CD8-positive, alpha-beta memory T cell (primary cell): ENCODE measurements at regions not wholly inside any gene's neighbourhood (a gene's known extent, or its start where the extent isn't known, plus 50 kb on each side); places are given as distances from the start of the nearest gene placed in this dataset.

Experiments
- CTCF ChIA-PET: fragments of 350-600 bp; sonication (Branson Sonifier 250); formaldehyde crosslinking; loops from one replicate; lab custom pipeline; 2021; ENCODE audit warnings: antibody characterized with exemption; lab: Charles Lee
- POLR2A ChIA-PET: fragments of 350-600 bp; sonication (Branson Sonifier 250); formaldehyde crosslinking; loops from one replicate; lab custom pipeline; 2021; ENCODE audit warnings: antibody characterized with exemption; lab: Charles Lee
- DNase-seq, 5 donors: peaks; one replicate each; pipeline versions ENCODE4 v3.0.0 to v3.0.0-alpha.2; 2020 to 2022; ENCODE audit warnings: mixed read lengths in 1 of 5
- H3K27ac ChIP-seq: one replicate; pipeline ENCODE4 v1.7.0; 2013; ENCODE audit warnings: low read depth, mild to moderate bottlenecking, low read length, moderate library complexity
- H3K27me3 ChIP-seq: 2 replicates; pipeline ENCODE4 v1.7.0; 2013; ENCODE audit warnings: low read length, mild to moderate bottlenecking; ENCODE audit not compliant: insufficient read depth, poor library complexity, severe bottlenecking
- H3K36me3 ChIP-seq: 2 replicates; pipeline ENCODE4 v1.7.0; 2013; ENCODE audit warnings: mild to moderate bottlenecking, low read length, moderate library complexity; ENCODE audit not compliant: insufficient read depth
- H3K4me1 ChIP-seq: 2 replicates; pipeline ENCODE4 v1.7.0; 2013; ENCODE audit warnings: mild to moderate bottlenecking, low read length, moderate library complexity; ENCODE audit not compliant: insufficient read depth
- H3K4me3 ChIP-seq: 2 replicates; pipeline ENCODE4 v1.7.0; 2013; ENCODE audit warnings: mild to moderate bottlenecking, low read length
- H3K9me3 ChIP-seq: 2 replicates; pipeline ENCODE4 v1.7.0; 2013; ENCODE audit warnings: mild to moderate bottlenecking, low read length
- H3K27ac Mint-ChIP-seq, 8 donors: one replicate each; pipeline ENCODE4 v1.8.0; 2020 to 2021; ENCODE audit warnings: mixed read lengths in 8 of 8, mild to moderate bottlenecking in 6 of 8, inconsistent platforms in 3 of 8, moderate library complexity in 3 of 8
- H3K27me3 Mint-ChIP-seq, 2 donors: one replicate each; pipeline ENCODE4 v1.8.0; 2020 to 2021; ENCODE audit warnings: mixed read lengths in 2 of 2, mild to moderate bottlenecking in 1 of 2, moderate library complexity in 1 of 2
- H3K36me3 Mint-ChIP-seq, 3 donors: one replicate each; pipeline ENCODE4 v1.8.0; 2020 to 2021; ENCODE audit warnings: mixed read lengths in 3 of 3, inconsistent platforms in 1 of 3, mild to moderate bottlenecking in 1 of 3
- H3K4me1 Mint-ChIP-seq, 3 donors: one replicate each; pipeline ENCODE4 v1.8.0; 2020 to 2021; ENCODE audit warnings: mixed read lengths in 3 of 3, inconsistent platforms in 1 of 3, mild to moderate bottlenecking in 1 of 3
- H3K4me3 Mint-ChIP-seq, 7 donors: one replicate each; pipeline ENCODE4 v1.8.0; 2020 to 2021; ENCODE audit warnings: mixed read lengths in 7 of 7, mild to moderate bottlenecking in 6 of 7, moderate library complexity in 4 of 7, inconsistent platforms in 2 of 7
- H3K9me3 Mint-ChIP-seq, 5 donors: one replicate each; pipeline ENCODE4 v1.8.0; 2020 to 2022; ENCODE audit warnings: mixed read lengths in 5 of 5, mild to moderate bottlenecking in 3 of 5, moderate library complexity in 2 of 5, inconsistent platforms in 1 of 5

DNA sequence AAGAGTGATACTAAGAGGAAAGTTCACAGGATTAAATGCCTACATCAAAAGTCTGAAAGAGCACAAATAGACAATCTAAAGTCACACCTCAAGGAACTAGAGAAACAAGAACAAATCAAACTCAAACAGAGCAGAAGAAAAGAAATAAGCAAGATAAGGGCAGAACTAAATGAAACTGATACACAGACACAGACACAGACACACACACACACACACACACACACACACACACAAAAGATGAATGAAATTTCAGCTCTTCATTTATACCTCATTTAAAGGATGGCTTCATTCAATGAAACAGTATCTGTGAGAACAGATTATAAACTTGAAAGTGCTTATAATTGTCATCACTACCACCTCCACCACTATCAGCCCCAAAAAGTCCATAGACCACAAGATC lies 428.9 kb downstream of the MBD2 start:
- Mint-ChIP-seq H3K9me3 (peaks cover 4 to 10% (median 5%) of the 10 kb centered on the region in 5 donors), H3K36me3 (no peaks in the 10 kb centered on the region), H3K27ac (no peak overlapping the region), H3K4me3 (no peak overlapping the region), H3K4me1 (no peaks in the 10 kb centered on the region), H3K27me3 (peaks cover 0 to 4% of the 10 kb centered on the region in 2 donors)
- Histone ChIP-seq H3K36me3 (no peaks in the 10 kb centered on the region), H3K4me1 (no peaks in the 10 kb centered on the region), H3K4me3 (no peak overlapping the region), H3K27me3 (no peaks in the 10 kb centered on the region), H3K27ac (no peak overlapping the region), H3K9me3 (no peaks in the 10 kb centered on the region)
- DNase-seq = no peak
- POLR2A ChIA-PET = no interaction called here
- CTCF ChIA-PET = no interaction called here

GRCh38 chr18:53795061-53795460 lies 429.4 kb downstream of the MBD2 start:
- Mint-ChIP-seq H3K9me3 (peaks cover 4 to 10% (median 5%) of the 10 kb centered on the region in 5 donors), H3K27ac (no peak overlapping the region), H3K4me3 (no peak overlapping the region), H3K36me3 (no peaks in the 10 kb centered on the region), H3K4me1 (no peaks in the 10 kb centered on the region), H3K27me3 (peaks cover 0 to 4% of the 10 kb centered on the region in 2 donors)
- ChIA-PET POLR2A (no interaction called here), CTCF (no interaction called here)
- DNase-seq = no peak
- no peaks in the 10 kb centered on the region for H3K9me3 ChIP-seq
- no peak overlapping the region for H3K27ac ChIP-seq
- H3K4me3 ChIP-seq = no peak overlapping the region
- no peaks in the 10 kb centered on the region for H3K4me1 ChIP-seq
- no peaks in the 10 kb centered on the region for H3K36me3 ChIP-seq
- H3K27me3 ChIP-seq = no peaks in the 10 kb centered on the region

- Histone ChIP-seq H3K27ac (no peak overlapping the region), H3K36me3 (no peaks in the 10 kb centered on the region), H3K9me3 (no peaks in the 10 kb centered on the region), H3K4me3 (no peak overlapping the region), H3K4me1 (no peaks in the 10 kb centered on the region), H3K27me3 (no peaks in the 10 kb centered on the region)
- Mint-ChIP-seq H3K4me1 (no peaks in the 10 kb centered on the region), H3K4me3 (no peak overlapping the region), H3K27ac (no peak overlapping the region), H3K9me3 (peaks cover 3 to 10% (median 5%) of the 10 kb centered on the region in 5 donors), H3K36me3 (no peaks in the 10 kb centered on the region), H3K27me3 (peaks cover 0 to 4% of the 10 kb centered on the region in 2 donors)
- ChIA-PET POLR2A (no interaction called here), CTCF (no interaction called here)
- DNase-seq = no peak
Observed at GRCh38 chr18:53792762-53793161, 431.7 kb downstream of the MBD2 start.

- Histone ChIP-seq H3K36me3 (no peaks in the 10 kb centered on the region), H3K27me3 (no peaks in the 10 kb centered on the region), H3K27ac (no peak overlapping the region), H3K4me1 (no peaks in the 10 kb centered on the region), H3K4me3 (no peak overlapping the region), H3K9me3 (no peaks in the 10 kb centered on the region)
- Mint-ChIP-seq H3K27me3 (peaks cover 0 to 4% of the 10 kb centered on the region in 2 donors), H3K27ac (no peak overlapping the region), H3K36me3 (no peaks in the 10 kb centered on the region), H3K4me1 (no peaks in the 10 kb centered on the region), H3K9me3 (peaks cover 4 to 9% (median 5%) of the 10 kb centered on the region in 5 donors), H3K4me3 (no peak overlapping the region)
- ChIA-PET CTCF (no interaction called here), POLR2A (no interaction called here)
- DNase-seq = no peak
Observed at GRCh38 chr18:53790786-53791185, 433.7 kb downstream of the MBD2 start.

- Mint-ChIP-seq H3K9me3 (peaks cover 4 to 9% (median 5%) of the 10 kb centered on the region in 5 donors), H3K27ac (no peak overlapping the region), H3K36me3 (no peaks in the 10 kb centered on the region), H3K27me3 (peaks cover 0 to 4% of the 10 kb centered on the region in 2 donors), H3K4me1 (no peaks in the 10 kb centered on the region), H3K4me3 (no peak overlapping the region)
- CTCF ChIA-PET = no interaction called here
- no peak for DNase-seq
- no peaks in the 10 kb centered on the region for H3K4me1 ChIP-seq
- no peaks in the 10 kb centered on the region for H3K36me3 ChIP-seq
- POLR2A ChIA-PET = no interaction called here
- no peak overlapping the region for H3K27ac ChIP-seq
- H3K27me3 ChIP-seq = no peaks in the 10 kb centered on the region
- no peak overlapping the region for H3K4me3 ChIP-seq
- H3K9me3 ChIP-seq = no peaks in the 10 kb centered on the region
Observed at GRCh38 chr18:53789376-53790247, 434.9 kb downstream of the MBD2 start.

DNA sequence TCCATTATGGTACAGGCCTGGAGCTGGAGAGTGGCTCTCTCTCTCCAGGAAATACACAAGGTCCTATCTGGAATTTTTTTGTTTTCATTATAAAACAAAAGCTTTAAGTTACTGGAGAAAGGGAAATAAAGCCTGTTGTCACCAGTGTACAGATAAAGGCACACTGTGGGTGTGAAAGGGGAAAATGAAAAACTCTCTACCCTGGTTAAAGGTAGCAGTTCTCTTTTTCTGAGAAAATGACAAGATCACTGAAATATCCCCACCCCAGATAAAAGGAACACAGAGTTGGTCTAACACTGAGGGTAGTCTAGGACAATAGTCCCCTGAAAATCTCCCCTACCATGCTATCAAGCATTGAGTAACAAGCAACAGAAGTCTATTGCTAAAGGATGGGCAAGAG lies 438.7 kb downstream of the MBD2 start:
- Mint-ChIP-seq H3K9me3 (peaks cover 0 to 18% (median 3%) of the 10 kb centered on the region in 5 donors), H3K27me3 (no peaks in the 10 kb centered on the region), H3K27ac (no peak overlapping the region), H3K36me3 (no peaks in the 10 kb centered on the region), H3K4me3 (no peak overlapping the region), H3K4me1 (no peaks in the 10 kb centered on the region)
- POLR2A ChIA-PET = no interaction called here
- Histone ChIP-seq H3K27me3 (no peaks in the 10 kb centered on the region), H3K36me3 (no peaks in the 10 kb centered on the region), H3K9me3 (no peaks in the 10 kb centered on the region), H3K4me1 (no peaks in the 10 kb centered on the region), H3K4me3 (no peak overlapping the region), H3K27ac (no peak overlapping the region)
- CTCF ChIA-PET = no interaction called here
- no peak for DNase-seq

DNA sequence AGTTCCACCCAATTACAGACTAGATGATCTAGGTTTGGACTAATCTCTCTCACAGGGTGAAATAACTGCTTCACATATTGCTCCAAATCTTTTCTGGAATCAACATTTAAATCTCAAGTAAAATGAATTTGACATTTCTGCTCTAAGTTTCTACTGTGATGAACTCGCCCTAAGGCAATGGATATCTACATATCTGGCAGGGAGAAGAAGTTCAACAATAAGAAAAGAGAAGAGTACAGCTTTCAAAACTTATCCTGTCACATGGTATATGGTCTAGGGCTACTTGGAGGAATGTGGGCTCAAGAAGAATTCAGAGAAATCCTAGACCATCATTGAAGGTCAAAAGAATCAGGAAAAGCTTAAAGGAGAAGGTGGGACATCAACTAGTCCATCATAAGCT lies 440.2 kb downstream of the MBD2 start:
- no peak overlapping the region for H3K27ac ChIP-seq
- Mint-ChIP-seq H3K36me3 (no peaks in the 10 kb centered on the region), H3K27me3 (no peaks in the 10 kb centered on the region), H3K27ac (no peak overlapping the region), H3K4me3 (no peak overlapping the region), H3K9me3 (peaks cover 0 to 18% (median 3%) of the 10 kb centered on the region in 5 donors), H3K4me1 (no peaks in the 10 kb centered on the region)
- ChIA-PET POLR2A (no interaction called here), CTCF (no interaction called here)
- H3K4me3 ChIP-seq = no peak overlapping the region
- no peaks in the 10 kb centered on the region for H3K27me3 ChIP-seq
- H3K4me1 ChIP-seq = no peaks in the 10 kb centered on the region
- H3K36me3 ChIP-seq = no peaks in the 10 kb centered on the region
- H3K9me3 ChIP-seq = no peaks in the 10 kb centered on the region
- no peak for DNase-seq

DNA sequence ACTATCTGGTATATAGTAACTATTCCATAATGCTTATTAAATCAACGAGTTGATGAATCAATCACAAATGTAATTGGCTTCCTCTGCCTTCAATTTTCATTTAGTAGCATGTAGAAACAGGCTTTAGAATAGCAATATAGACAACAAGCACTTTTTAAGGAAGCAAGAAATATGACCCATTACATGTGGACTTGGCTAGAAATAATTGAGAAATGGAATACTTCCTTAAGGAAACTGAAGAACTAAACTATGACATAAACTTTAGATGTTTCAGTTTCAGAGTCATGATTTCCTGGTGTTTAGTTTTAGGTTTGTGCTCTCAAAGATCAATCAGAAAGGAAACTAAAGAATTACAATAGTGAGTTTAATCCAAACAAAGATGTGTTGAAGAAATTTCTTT lies 443.8 kb downstream of the MBD2 start:
- Mint-ChIP-seq H3K9me3 (peaks cover 1 to 32% (median 3%) of the 10 kb centered on the region in 5 donors), H3K27ac (no peak overlapping the region), H3K36me3 (no peaks in the 10 kb centered on the region), H3K4me1 (no peaks in the 10 kb centered on the region), H3K4me3 (no peak overlapping the region), H3K27me3 (no peaks in the 10 kb centered on the region)
- Histone ChIP-seq H3K4me3 (no peak overlapping the region), H3K4me1 (no peaks in the 10 kb centered on the region), H3K9me3 (no peaks in the 10 kb centered on the region), H3K27ac (no peak overlapping the region), H3K27me3 (no peaks in the 10 kb centered on the region), H3K36me3 (no peaks in the 10 kb centered on the region)
- ChIA-PET POLR2A (no interaction called here), CTCF (no interaction called here)
- no peak for DNase-seq
